ENCODE measurements at regions not wholly inside any gene's neighbourhood (a gene's known extent, or its start where the extent isn't known, plus 50 kb on each side); places are given as distances from the start of the nearest gene placed in this dataset.

- TF ChIP-seq CTCF (IDR thresholded peaks at IDR 0.05) (no peak), POLR2A (IDR thresholded peaks at IDR 0.05) (no peak)
Measured at GRCh38 chr12:65721541-65722190, 102.6 kb upstream of the HMGA2 start.
